OCI-LY7 (cell line): ENCODE measurements at regions not wholly inside any gene's neighbourhood (a gene's known extent, or its start where the extent isn't known, plus 50 kb on each side); places are given as distances from the start of the nearest gene placed in this dataset.

ENCODE experiments used
- BruUV-seq: library from RNA; stranded (reverse); fragments of 400-500 nt; replicated peaks from 2 replicates; lab custom pipeline; 2021; lab: Mats Ljungman, UMichigan
- CTCF ChIA-PET: fragments of 300-600 bp; sonication (Branson Sonifier 250); formaldehyde crosslinking; loops from one replicate; lab custom pipeline; 2022; ENCODE audit warnings: antibody characterized with exemption; ENCODE audit not compliant: unreplicated experiment; lab: Charles Lee
- POLR2A ChIA-PET: fragments of 300-600 bp; sonication (Branson Sonifier 250); formaldehyde crosslinking; loops from one replicate; lab custom pipeline; 2022; ENCODE audit warnings: antibody characterized with exemption; lab: Charles Lee
- DNase-seq: peaks from one replicate; pipeline ENCODE4 v3.0.0-alpha.2; 2015; ENCODE audit warnings: low spot score
- H2AFZ ChIP-seq: fragments of 200-600 bp; sonication (generic), shearing (Covaris generic); 2 replicates; pipeline ENCODE4 v1.6.1; 2014; ENCODE audit warnings: mild to moderate bottlenecking, antibody characterized with exemption, low read length, moderate library complexity
- H3K27ac ChIP-seq: fragments of 200-600 bp; sonication (generic); 2 replicates; pipeline ENCODE4 v1.5.1; 2014; ENCODE audit warnings: mixed run types, low read depth, mild to moderate bottlenecking, moderate library complexity, low read length, inconsistent platforms; ENCODE audit not compliant: poor library complexity, severe bottlenecking
- H3K36me3 ChIP-seq: fragments of 200-600 bp; sonication (generic); 2 replicates; pipeline ENCODE4 v1.6.1; 2014; ENCODE audit warnings: mild to moderate bottlenecking, antibody characterized with exemption, low read length, moderate library complexity, mixed read lengths; ENCODE audit not compliant: insufficient read depth
- H3K4me1 ChIP-seq: fragments of 200-600 bp; sonication (generic); 2 replicates; pipeline ENCODE4 v1.5.1; 2014; ENCODE audit warnings: mild to moderate bottlenecking, low read length; ENCODE audit not compliant: insufficient read depth, poor library complexity, severe bottlenecking
- H3K4me2 ChIP-seq: fragments of 200-600 bp; sonication (generic); 2 replicates; pipeline ENCODE4 v1.6.1; 2014; ENCODE audit warnings: mild to moderate bottlenecking, low read length
- H3K4me3 ChIP-seq: fragments of 200-600 bp; sonication (generic); 2 replicates; pipeline ENCODE4 v1.5.1; 2014; ENCODE audit warnings: mild to moderate bottlenecking, low read depth, low read length; ENCODE audit not compliant: poor library complexity, severe bottlenecking
- H3K79me2 ChIP-seq: fragments of 200-600 bp; sonication (generic); 2 replicates; pipeline ENCODE4 v1.6.1; 2016; ENCODE audit warnings: low read depth, mild to moderate bottlenecking, low read length, moderate library complexity, mixed read lengths; ENCODE audit not compliant: insufficient read depth
- H3K9me2 ChIP-seq: fragments of 200-600 bp; sonication (generic); 2 replicates; pipeline ENCODE4 v1.6.1; 2016; ENCODE audit warnings: mild to moderate bottlenecking, low read length, mixed read lengths; ENCODE audit not compliant: insufficient read depth
- H3K9me3 ChIP-seq: fragments of 200-600 bp; sonication (generic); 2 replicates; pipeline ENCODE4 v1.6.1; 2014; ENCODE audit warnings: mild to moderate bottlenecking, mixed run types, low read length, mixed read lengths
- H4K20me1 ChIP-seq: fragments of 200-600 bp; sonication (generic); 2 replicates; pipeline ENCODE4 v1.6.1; 2014; ENCODE audit warnings: mild to moderate bottlenecking, antibody characterized with exemption, low read length, moderate library complexity, mixed read lengths; ENCODE audit not compliant: insufficient read depth
- CTCF ChIP-seq: fragments of 200-600 bp; sonication (generic); conservative IDR thresholded peaks from 2 replicates; pipeline ENCODE4 v1.5.1; 2014; ENCODE audit warnings: mild to moderate bottlenecking, antibody characterized with exemption, low read length, moderate library complexity, mixed read lengths
- EZH2phosphoT487 ChIP-seq: fragments of 200-600 bp; sonication (generic); IDR thresholded peaks from 2 replicates; pipeline ENCODE4 v1.6.1; 2018; ENCODE audit warnings: low read depth, borderline replicate concordance, mild to moderate bottlenecking, mixed run types, antibody characterized with exemption, low read length, moderate library complexity, mixed read lengths
- intact Hi-C: fragments of 100-400 bp; cut with micrococcal nuclease; formaldehyde crosslinking; loops from one replicate; pipeline ENCODE4 v1.10.0; 2022; ENCODE audit not compliant: unreplicated experiment

GRCh38 chr18:2410688-2411087 lies 160.6 kb downstream of the METTL4 start:
- intact Hi-C loops = no loop called here
- Histone ChIP-seq H3K4me2 (no peak overlapping the region), H4K20me1 (no peaks in the 10 kb centered on the region), H3K9me2 (no peaks in the 10 kb centered on the region), H2AFZ (no peak overlapping the region), H3K9me3 (no peaks in the 10 kb centered on the region), H3K27ac (no peak overlapping the region), H3K4me3 (no peak overlapping the region), H3K79me2 (no peaks in the 10 kb centered on the region), H3K4me1 (no peaks in the 10 kb centered on the region), H3K36me3 (no peaks in the 10 kb centered on the region)
- no peak for TF ChIP-seq CTCF
- TF ChIP-seq EZH2phosphoT487 = no peak
- no peak for DNase-seq
- POLR2A ChIA-PET = interaction anchor here (1.0 kb wide), 1 partner anchor 20 kb away, joined by 3 read pairs; no protein-coding TSS in a partner anchor
- CTCF ChIA-PET = no interaction called here
- no TSS peak for BruUV-seq

- DNase-seq = no peak
- no peaks in the 10 kb centered on the region for H3K79me2 ChIP-seq
- TF ChIP-seq EZH2phosphoT487 (no peak), CTCF (no peak)
- no peaks in the 10 kb centered on the region for H3K36me3 ChIP-seq
- BruUV-seq = no TSS peak
- no peak overlapping the region; the same call in 1 of the 2 replicates for H2AFZ ChIP-seq
- ChIA-PET POLR2A (interaction anchor here (1.0 kb wide), 1 partner anchor 21 kb away, joined by 3 read pairs; no protein-coding TSS in a partner anchor), CTCF (no interaction called here)
- no peaks in the 10 kb centered on the region for H4K20me1 ChIP-seq
- H3K9me2 ChIP-seq = no peaks in the 10 kb centered on the region
- H3K4me2 ChIP-seq = no peak overlapping the region
- H3K4me3 ChIP-seq = no peak overlapping the region
- H3K27ac ChIP-seq = no peak overlapping the region
- H3K4me1 ChIP-seq = no peaks in the 10 kb centered on the region
- H3K9me3 ChIP-seq = no peaks in the 10 kb centered on the region
- intact Hi-C loops = no loop called here
Observed at GRCh38 chr18:2411381-2411960, 159.8 kb downstream of the METTL4 start.

- no peaks in the 10 kb centered on the region for H3K9me3 ChIP-seq
- no peak overlapping the region for H3K4me2 ChIP-seq
- BruUV-seq = no TSS peak
- ChIA-PET CTCF (no interaction called here), POLR2A (interaction anchor here (0.7 kb wide), 1 partner anchor 21 kb away, joined by 4 read pairs; no protein-coding TSS in a partner anchor)
- no peaks in the 10 kb centered on the region for H3K79me2 ChIP-seq
- H3K36me3 ChIP-seq = no peaks in the 10 kb centered on the region
- H3K9me2 ChIP-seq = no peaks in the 10 kb centered on the region
- no peak for DNase-seq
- H3K4me3 ChIP-seq = no peak overlapping the region
- no peak overlapping the region for H3K27ac ChIP-seq
- H2AFZ ChIP-seq = peak overlapping the region; percentile 24; the same call in 1 of the 2 replicates
- intact Hi-C loops = no loop called here
- H4K20me1 ChIP-seq = no peaks in the 10 kb centered on the region
- TF ChIP-seq EZH2phosphoT487 = no peak
- H3K4me1 ChIP-seq = no peaks in the 10 kb centered on the region
Observed at GRCh38 chr18:2412281-2412680, 159.0 kb downstream of the METTL4 start.
